ENCODE measurements at regions not wholly inside any gene's neighbourhood (a gene's known extent, or its start where the extent isn't known, plus 50 kb on each side); places are given as distances from the start of the nearest gene placed in this dataset.

DNA sequence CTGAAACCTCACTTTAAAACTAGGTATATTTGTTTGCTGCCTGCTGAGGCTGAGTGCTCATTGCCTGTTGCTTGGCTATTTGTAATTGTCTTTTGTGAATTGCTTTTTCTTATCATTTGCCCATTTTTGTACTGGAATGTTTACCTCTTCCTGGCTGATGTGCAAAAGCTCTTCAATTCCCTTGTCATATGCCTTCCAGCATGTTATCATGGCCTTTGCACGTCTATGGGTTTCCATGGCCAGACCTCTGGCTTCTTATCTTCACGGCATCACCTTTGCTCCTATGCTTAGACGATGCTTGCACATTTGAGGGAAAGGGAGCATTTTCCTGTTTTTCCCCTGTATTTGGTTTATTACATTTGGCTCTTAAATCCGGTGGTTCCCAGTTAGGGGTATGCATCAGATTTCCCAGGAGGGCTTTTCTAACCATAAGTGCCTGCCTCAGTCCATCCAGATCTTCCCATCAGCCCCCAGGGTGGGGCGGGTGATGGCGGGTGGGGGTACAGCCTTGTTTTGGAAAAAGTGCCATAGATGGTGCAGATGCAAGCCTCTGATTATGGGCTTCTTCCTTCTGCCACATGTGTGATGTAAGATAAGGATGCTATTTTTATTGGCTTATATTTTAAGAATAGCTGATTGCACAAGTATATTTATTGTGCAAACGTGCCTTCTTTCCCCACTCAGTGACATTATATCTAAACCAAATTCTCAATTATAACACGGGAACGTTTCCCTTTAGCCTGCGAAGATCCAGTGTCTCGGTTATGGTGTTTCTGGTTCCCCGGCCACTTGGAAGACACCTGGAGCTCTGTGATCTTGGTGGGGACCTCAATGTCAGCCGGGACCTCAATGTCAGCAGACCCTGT is 70.6 kb upstream of the SEPTIN5 start:
- no peaks in the 10 kb centered on the region for H3K4me1 ChIP-seq
- intact Hi-C loops (cut with DNase I; ENCODE audit: low total_unique reads): no loop called here
- H3K36me3 ChIP-seq (ENCODE audit: low read depth, missing control alignments): no peaks in the 10 kb centered on the region
- no peak for DNase-seq
- H3K4me3 ChIP-seq: no peak overlapping the region
- no peaks in the 10 kb centered on the region for H3K27me3 ChIP-seq
- H3K27ac ChIP-seq: no peak overlapping the region
- 64 to 79% methylated on average over 13 of the region's 13 CpGs for WGBS, 2 donors
- no peak for TF ChIP-seq POLR2A (IDR thresholded peaks at IDR 0.05)
- TF ChIP-seq, protein P1, sequence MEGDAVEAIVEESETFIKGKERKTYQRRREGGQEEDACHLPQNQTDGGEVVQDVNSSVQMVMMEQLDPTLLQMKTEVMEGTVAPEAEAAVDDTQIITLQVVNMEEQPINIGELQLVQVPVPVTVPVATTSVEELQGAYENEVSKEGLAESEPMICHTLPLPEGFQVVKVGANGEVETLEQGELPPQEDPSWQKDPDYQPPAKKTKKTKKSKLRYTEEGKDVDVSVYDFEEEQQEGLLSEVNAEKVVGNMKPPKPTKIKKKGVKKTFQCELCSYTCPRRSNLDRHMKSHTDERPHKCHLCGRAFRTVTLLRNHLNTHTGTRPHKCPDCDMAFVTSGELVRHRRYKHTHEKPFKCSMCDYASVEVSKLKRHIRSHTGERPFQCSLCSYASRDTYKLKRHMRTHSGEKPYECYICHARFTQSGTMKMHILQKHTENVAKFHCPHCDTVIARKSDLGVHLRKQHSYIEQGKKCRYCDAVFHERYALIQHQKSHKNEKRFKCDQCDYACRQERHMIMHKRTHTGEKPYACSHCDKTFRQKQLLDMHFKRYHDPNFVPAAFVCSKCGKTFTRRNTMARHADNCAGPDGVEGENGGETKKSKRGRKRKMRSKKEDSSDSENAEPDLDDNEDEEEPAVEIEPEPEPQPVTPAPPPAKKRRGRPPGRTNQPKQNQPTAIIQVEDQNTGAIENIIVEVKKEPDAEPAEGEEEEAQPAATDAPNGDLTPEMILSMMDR (IDR thresholded peaks at IDR 0.05): no peak
- H3K9me3 ChIP-seq: no peaks in the 10 kb centered on the region

DNA sequence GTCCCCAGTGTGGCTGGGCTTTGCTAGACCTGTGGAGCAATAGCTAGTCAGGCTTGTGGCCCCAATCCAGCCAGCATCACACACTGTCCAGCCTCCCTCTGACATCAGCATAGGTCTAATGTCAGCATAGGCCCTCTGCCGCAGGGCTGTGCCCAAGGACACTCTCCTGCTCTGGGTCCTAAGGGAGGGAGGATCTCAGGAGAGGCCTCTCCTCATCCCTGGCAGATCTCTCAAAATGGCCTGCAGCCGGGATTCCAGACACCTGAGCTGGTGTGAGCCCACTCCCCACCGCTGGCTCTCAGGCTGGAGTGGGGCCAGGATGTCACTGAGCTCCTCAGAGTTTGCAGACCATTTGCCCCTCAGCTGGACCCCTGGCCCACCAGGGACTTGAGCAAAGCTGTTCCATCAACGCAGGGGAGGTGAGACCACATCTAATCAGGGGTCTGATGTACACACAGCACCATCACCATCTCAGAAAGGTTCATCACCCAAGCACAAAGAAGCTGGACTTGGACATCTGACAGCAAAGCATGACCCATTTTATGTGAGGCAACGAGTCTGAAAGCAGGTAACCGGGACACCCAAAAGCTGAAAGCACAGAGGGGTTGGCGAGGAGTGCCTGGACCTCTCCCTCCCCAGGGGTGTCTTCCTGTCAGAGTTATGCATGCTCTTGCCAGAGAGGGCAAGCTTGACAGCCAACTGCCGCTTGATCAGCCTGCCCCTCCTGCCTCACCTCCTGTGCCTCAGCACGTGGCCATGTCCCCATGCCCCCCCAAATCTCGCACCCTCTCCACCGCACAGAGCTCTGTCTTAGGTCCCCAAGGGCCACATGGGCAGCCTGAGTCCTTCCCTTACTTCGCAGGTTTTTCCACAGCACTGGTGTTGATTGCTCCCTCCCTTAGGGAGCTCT is 69.7 kb upstream of the SEPTIN5 start:
- DNase-seq: no peak
- no peak overlapping the region for H3K27ac ChIP-seq
- H3K4me3 ChIP-seq: no peak overlapping the region
- no peaks in the 10 kb centered on the region for H3K27me3 ChIP-seq
- no peaks in the 10 kb centered on the region for H3K4me1 ChIP-seq
- WGBS, 2 donors: 80 to 88% methylated on average over 7 to 12 of the region's 12 CpGs
- intact Hi-C loops (cut with DNase I; ENCODE audit: low total_unique reads): no loop called here
- no peaks in the 10 kb centered on the region for H3K9me3 ChIP-seq
- no peaks in the 10 kb centered on the region for H3K36me3 ChIP-seq (ENCODE audit: low read depth, missing control alignments)
- TF ChIP-seq, protein P1 (IDR thresholded peaks at IDR 0.05): no peak
- no peak for TF ChIP-seq POLR2A (IDR thresholded peaks at IDR 0.05)

DNA sequence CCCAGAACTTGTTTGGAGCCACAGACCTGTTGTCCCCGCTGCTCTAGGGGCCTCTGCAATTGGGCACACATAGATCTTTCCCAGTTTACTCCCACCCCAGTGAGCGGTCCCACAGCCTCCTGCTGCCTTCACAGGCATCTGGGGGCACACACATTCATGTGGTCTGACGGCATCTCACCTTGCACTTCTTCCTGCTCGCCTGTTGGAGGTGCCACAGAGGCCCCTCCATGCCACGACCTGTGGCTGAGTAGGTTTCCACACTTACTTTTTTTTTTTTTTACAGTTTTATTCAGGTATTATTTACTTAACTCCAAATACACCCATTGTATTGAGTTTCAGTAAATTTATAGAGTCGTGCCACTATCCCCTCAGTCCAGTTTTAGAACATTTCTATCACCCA is 68.9 kb upstream of the SEPTIN5 start:
- no peaks in the 10 kb centered on the region for H3K9me3 ChIP-seq
- TF ChIP-seq, protein P1 (IDR thresholded peaks at IDR 0.05): no peak
- TF ChIP-seq POLR2A (IDR thresholded peaks at IDR 0.05): no peak
- H3K27me3 ChIP-seq: no peaks in the 10 kb centered on the region
- H3K4me1 ChIP-seq: no peaks in the 10 kb centered on the region
- no peak overlapping the region for H3K27ac ChIP-seq
- intact Hi-C loops (cut with DNase I; ENCODE audit: low total_unique reads): no loop called here
- no peak overlapping the region for H3K4me3 ChIP-seq
- no peaks in the 10 kb centered on the region for H3K36me3 ChIP-seq (ENCODE audit: low read depth, missing control alignments)
- 79 to 83% methylated on average over 6 of the region's 6 CpGs for WGBS, 2 donors
- DNase-seq: no peak

DNA sequence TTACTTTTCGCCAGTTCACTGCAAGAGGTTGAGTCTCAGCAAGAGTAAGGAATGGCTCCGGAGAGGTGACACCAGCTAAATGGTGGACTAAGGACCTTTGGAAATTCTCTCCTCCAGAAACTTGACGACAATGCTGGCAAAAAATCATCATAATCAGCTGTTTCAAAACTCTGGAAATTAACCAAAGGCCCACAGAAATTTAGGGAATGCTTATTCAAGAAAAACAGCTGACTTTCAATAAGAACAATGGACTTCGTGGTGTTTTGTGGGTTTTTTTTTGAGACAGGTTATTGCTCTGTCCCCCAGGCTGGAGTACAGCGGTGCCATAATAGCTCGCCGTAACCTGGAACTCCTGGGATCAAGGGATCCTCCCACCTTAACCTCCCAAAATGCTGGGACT is 68.4 kb upstream of the SEPTIN5 start:
- no peaks in the 10 kb centered on the region for H3K27me3 ChIP-seq
- no peak for TF ChIP-seq POLR2A (IDR thresholded peaks at IDR 0.05)
- TF ChIP-seq, protein P1 (IDR thresholded peaks at IDR 0.05): no peak
- no peaks in the 10 kb centered on the region for H3K36me3 ChIP-seq (ENCODE audit: low read depth, missing control alignments)
- 79 to 92% methylated on average over 7 of the region's 7 CpGs for WGBS, 2 donors
- DNase-seq: no peak
- H3K4me1 ChIP-seq: no peaks in the 10 kb centered on the region
- no peak overlapping the region for H3K4me3 ChIP-seq
- no peaks in the 10 kb centered on the region for H3K9me3 ChIP-seq
- intact Hi-C loops (cut with DNase I; ENCODE audit: low total_unique reads): no loop called here
- H3K27ac ChIP-seq: no peak overlapping the region
